Heart left ventricle (tissue), 13 donors: ENCODE measurements at regions not wholly inside any gene's neighbourhood (a gene's known extent, or its start where the extent isn't known, plus 50 kb on each side); places are given as distances from the start of the nearest gene placed in this dataset.

Experiments
- POLR2A ChIP-seq, 2 donors: fragments of 450-650 bp; IDR thresholded peaks; one replicate each; pipeline ENCODE4 v1.6.1; 2017; ENCODE audit warnings: antibody characterized with exemption in 2 of 2, mild to moderate bottlenecking in 2 of 2, moderate library complexity in 2 of 2
- TF ChIP-seq, protein P1 (sequence below), 12 donors: fragments of 200-600 bp; sonication (generic) in 4 of 12; IDR thresholded peaks; one replicate each; pipeline versions ENCODE4 v1.5.0 to v1.8.0; 2018 to 2022; ENCODE audit warnings: antibody characterized with exemption in 12 of 12, mild to moderate bottlenecking in 5 of 12
- donor health status: ischemic (EF 13 %, LVEDD 7.1; RV severe dilation, severe dysfunction).
- donor health status: DM: no; HTN: yes; CAD: no.
- donor health status: DM: no; HTN: no; CAD: no.
- donor health status: ischemic (EF 25% LVEDD 6.9; RV normal size, moderate dysfunction).
- donor health status: ischemic (EF 25% LVEDD 5.7; RV mildly dilated, moderate dysfunction).
- donor health status: ischemic (EF 35%, LVEDD 5.7; RV mildly dilated, moderate dysfunction).
- donor health status: nonischemic (EF 11% LVEDD 7.7; RV severe dilation, severe dysfunction).
- donor health status: DM: yes; HTN: yes; CAD: no.
- donor health status: PGD.
- donor health status: ischemic (EF 29% LVEDD 5.4; RV normal size, mild dysfunction).
- donor health status: nonischemic (EF 23%, LVEDD 6.1; RV moderate dilation, normal function).

- TF ChIP-seq, protein P1, sequence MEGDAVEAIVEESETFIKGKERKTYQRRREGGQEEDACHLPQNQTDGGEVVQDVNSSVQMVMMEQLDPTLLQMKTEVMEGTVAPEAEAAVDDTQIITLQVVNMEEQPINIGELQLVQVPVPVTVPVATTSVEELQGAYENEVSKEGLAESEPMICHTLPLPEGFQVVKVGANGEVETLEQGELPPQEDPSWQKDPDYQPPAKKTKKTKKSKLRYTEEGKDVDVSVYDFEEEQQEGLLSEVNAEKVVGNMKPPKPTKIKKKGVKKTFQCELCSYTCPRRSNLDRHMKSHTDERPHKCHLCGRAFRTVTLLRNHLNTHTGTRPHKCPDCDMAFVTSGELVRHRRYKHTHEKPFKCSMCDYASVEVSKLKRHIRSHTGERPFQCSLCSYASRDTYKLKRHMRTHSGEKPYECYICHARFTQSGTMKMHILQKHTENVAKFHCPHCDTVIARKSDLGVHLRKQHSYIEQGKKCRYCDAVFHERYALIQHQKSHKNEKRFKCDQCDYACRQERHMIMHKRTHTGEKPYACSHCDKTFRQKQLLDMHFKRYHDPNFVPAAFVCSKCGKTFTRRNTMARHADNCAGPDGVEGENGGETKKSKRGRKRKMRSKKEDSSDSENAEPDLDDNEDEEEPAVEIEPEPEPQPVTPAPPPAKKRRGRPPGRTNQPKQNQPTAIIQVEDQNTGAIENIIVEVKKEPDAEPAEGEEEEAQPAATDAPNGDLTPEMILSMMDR (IDR thresholded peaks at IDR 0.05): no peak
- TF ChIP-seq POLR2A (IDR thresholded peaks at IDR 0.05): no peak
Observed at GRCh38 chr6:105869835-105870440, 216.2 kb upstream of the PRDM1 start.
